Loucy (cell line): ENCODE measurements at regions not wholly inside any gene's neighbourhood (a gene's known extent, or its start where the extent isn't known, plus 50 kb on each side); places are given as distances from the start of the nearest gene placed in this dataset.

Source experiments
- H2AFZ ChIP-seq: fragments of 200-600 bp; sonication (generic); 2 replicates; pipeline ENCODE4 v1.6.0; 2016; ENCODE audit warnings: antibody characterized with exemption, mild to moderate bottlenecking, low read length, moderate library complexity
- H3F3A ChIP-seq: fragments of 200-600 bp; 2 replicates; pipeline ENCODE4 v1.6.0; 2016; ENCODE audit warnings: antibody characterized with exemption, low read depth, mild to moderate bottlenecking
- H3K27me3 ChIP-seq: fragments of 200-600 bp; sonication (generic); 2 replicates; pipeline ENCODE4 v1.6.1; 2014; ENCODE audit warnings: low read length, mild to moderate bottlenecking; ENCODE audit not compliant: insufficient read depth, poor library complexity, severe bottlenecking
- H3K36me3 ChIP-seq: fragments of 200-600 bp; sonication (generic); 2 replicates; pipeline ENCODE4 v1.6.1; 2016; ENCODE audit warnings: low read length; ENCODE audit not compliant: insufficient read depth
- H3K4me1 ChIP-seq: fragments of 200-600 bp; sonication (generic); 2 replicates; pipeline ENCODE4 v1.5.1; 2014; ENCODE audit warnings: low read length, mild to moderate bottlenecking; ENCODE audit not compliant: insufficient read depth, poor library complexity, severe bottlenecking
- H3K4me2 ChIP-seq: fragments of 200-600 bp; sonication (generic); 2 replicates; pipeline ENCODE4 v1.6.0; 2014; ENCODE audit warnings: antibody characterized with exemption, low read length, low read depth, mild to moderate bottlenecking; ENCODE audit not compliant: poor library complexity, severe bottlenecking
- H3K4me3 ChIP-seq: fragments of 200-600 bp; sonication (generic); 2 replicates; pipeline ENCODE4 v1.5.1; 2014; ENCODE audit warnings: low read length, mild to moderate bottlenecking, mixed read lengths; ENCODE audit not compliant: poor library complexity, severe bottlenecking
- H3K79me2 ChIP-seq: fragments of 200-600 bp; sonication (generic); 2 replicates; pipeline ENCODE4 v1.6.1; 2014; ENCODE audit warnings: low read length; ENCODE audit not compliant: insufficient read depth
- H3K9ac ChIP-seq: fragments of 200-600 bp; sonication (generic); 2 replicates; pipeline ENCODE4 v1.6.0; 2014; ENCODE audit warnings: mild to moderate bottlenecking, low read depth, low read length, moderate library complexity; ENCODE audit not compliant: poor library complexity, severe bottlenecking
- H3K9me2 ChIP-seq: fragments of 200-600 bp; sonication (generic); replicated peaks from 2 replicates; pipeline ENCODE4 v1.6.1; 2016; ENCODE audit warnings: low read depth, low read length, mixed read lengths
- H3K9me3 ChIP-seq: fragments of 200-600 bp; sonication (generic); 2 replicates; pipeline ENCODE4 v1.6.1; 2014; ENCODE audit warnings: mild to moderate bottlenecking, antibody characterized with exemption, low read length, low read depth; ENCODE audit not compliant: insufficient read depth
- H4K20me1 ChIP-seq: fragments of 200-600 bp; sonication (generic); 2 replicates; pipeline ENCODE4 v1.6.0; 2014; ENCODE audit warnings: antibody characterized with exemption, low read length, mild to moderate bottlenecking; ENCODE audit not compliant: insufficient read depth, poor library complexity, severe bottlenecking
- EZH2phosphoT487 ChIP-seq: fragments of 200-600 bp; IDR thresholded peaks from 2 replicates; pipeline ENCODE4 v1.6.1; 2018; ENCODE audit warnings: antibody characterized with exemption, mild to moderate bottlenecking, moderate library complexity, borderline replicate concordance
- TF ChIP-seq, protein P1 (sequence below): fragments of 200-600 bp; sonication (generic); conservative IDR thresholded peaks from 2 replicates; pipeline ENCODE4 v1.5.1; 2014; ENCODE audit warnings: mild to moderate bottlenecking, antibody characterized with exemption, low read length

DNA sequence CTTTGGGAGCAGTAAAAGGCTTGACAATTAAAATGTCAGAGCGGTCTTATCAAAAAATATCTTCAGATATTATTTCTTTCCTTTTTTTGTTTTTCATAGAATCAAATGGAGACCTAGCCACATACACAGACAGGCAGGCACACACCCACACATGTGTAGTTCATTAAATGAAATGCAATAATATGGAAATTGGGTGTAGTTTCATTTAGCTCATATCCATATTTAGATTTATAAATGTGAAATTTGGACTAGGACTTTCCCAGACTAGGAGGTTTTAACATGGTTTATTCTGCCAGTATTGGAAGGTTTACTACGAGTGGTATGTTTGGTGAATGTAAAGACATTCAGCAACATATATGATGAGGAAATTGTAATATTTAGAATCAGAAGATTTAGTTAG lies 277.7 kb upstream of the NT5E start:
- Histone ChIP-seq H3K36me3 (no peaks in the 10 kb centered on the region), H3K4me3 (no peak overlapping the region), H3K79me2 (no peaks in the 10 kb centered on the region), H2AFZ (no peak overlapping the region), H3K9me2 (no peaks in the 10 kb centered on the region), H3K4me2 (no peak overlapping the region), H3K9ac (no peak overlapping the region), H3K27me3 (no peaks in the 10 kb centered on the region), H3K9me3 (no peaks in the 10 kb centered on the region), H3F3A (no peaks in the 10 kb centered on the region), H3K4me1 (no peaks in the 10 kb centered on the region), H4K20me1 (no peaks in the 10 kb centered on the region)
- TF ChIP-seq, protein P1, sequence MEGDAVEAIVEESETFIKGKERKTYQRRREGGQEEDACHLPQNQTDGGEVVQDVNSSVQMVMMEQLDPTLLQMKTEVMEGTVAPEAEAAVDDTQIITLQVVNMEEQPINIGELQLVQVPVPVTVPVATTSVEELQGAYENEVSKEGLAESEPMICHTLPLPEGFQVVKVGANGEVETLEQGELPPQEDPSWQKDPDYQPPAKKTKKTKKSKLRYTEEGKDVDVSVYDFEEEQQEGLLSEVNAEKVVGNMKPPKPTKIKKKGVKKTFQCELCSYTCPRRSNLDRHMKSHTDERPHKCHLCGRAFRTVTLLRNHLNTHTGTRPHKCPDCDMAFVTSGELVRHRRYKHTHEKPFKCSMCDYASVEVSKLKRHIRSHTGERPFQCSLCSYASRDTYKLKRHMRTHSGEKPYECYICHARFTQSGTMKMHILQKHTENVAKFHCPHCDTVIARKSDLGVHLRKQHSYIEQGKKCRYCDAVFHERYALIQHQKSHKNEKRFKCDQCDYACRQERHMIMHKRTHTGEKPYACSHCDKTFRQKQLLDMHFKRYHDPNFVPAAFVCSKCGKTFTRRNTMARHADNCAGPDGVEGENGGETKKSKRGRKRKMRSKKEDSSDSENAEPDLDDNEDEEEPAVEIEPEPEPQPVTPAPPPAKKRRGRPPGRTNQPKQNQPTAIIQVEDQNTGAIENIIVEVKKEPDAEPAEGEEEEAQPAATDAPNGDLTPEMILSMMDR, result no peak
- TF ChIP-seq EZH2phosphoT487, result no peak

DNA sequence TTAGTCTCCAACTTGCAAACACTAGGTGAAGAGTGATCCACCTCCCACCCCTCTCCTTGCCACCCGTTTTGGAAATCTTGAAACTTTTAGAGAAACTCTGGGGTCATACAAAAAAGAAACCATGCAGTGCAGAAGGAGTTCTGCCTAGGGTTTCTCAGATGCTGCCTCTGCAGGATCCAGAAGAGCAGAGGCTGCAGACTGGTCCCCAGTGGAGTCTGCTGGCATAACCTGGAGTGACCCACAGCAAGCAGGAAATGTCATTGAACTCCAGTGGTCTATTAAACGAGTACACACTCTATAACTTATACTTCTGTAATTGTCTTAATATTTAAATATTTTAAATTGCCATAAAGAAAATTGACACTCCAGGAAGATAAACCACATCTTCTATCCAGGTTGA lies 280.7 kb upstream of the NT5E start:
- Histone ChIP-seq H2AFZ (no peak overlapping the region), H3K9me2 (no peaks in the 10 kb centered on the region), H3F3A (no peaks in the 10 kb centered on the region), H3K9me3 (no peaks in the 10 kb centered on the region), H4K20me1 (no peaks in the 10 kb centered on the region), H3K4me1 (no peaks in the 10 kb centered on the region), H3K36me3 (no peaks in the 10 kb centered on the region), H3K79me2 (no peaks in the 10 kb centered on the region), H3K27me3 (no peaks in the 10 kb centered on the region), H3K9ac (no peak overlapping the region), H3K4me3 (no peak overlapping the region), H3K4me2 (no peak overlapping the region)
- TF ChIP-seq EZH2phosphoT487, result no peak
- TF ChIP-seq, protein P1, result no peak

DNA sequence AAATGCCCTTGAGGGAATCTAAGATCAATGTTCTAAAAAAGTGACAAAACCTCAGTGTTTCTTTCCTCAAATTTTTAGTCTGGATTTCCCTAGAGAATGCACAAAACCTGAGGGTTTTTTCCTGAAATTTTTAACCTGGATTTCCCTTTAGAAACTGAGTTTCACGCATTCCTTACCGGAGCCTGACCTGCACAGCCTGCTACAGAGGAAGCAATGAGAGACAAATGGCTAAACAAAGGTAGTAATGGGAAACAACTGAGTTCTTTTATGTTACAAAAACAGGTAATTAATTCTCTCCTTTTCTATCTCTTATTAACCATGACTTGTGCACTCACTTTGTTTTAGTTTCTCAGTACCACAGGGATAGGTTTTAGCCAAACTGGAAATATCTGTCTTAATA lies 281.7 kb upstream of the NT5E start:
- Histone ChIP-seq H2AFZ (no peak overlapping the region), H3K4me1 (no peaks in the 10 kb centered on the region), H3F3A (no peaks in the 10 kb centered on the region), H3K9me2 (no peaks in the 10 kb centered on the region), H3K36me3 (no peaks in the 10 kb centered on the region), H4K20me1 (no peaks in the 10 kb centered on the region), H3K27me3 (no peaks in the 10 kb centered on the region), H3K9me3 (no peaks in the 10 kb centered on the region), H3K4me3 (no peak overlapping the region), H3K4me2 (no peak overlapping the region), H3K9ac (no peak overlapping the region), H3K79me2 (no peaks in the 10 kb centered on the region)
- TF ChIP-seq, protein P1, result no peak
- TF ChIP-seq EZH2phosphoT487, result no peak
